ENCODE measurements at regions not wholly inside any gene's neighbourhood (a gene's known extent, or its start where the extent isn't known, plus 50 kb on each side); places are given as distances from the start of the nearest gene placed in this dataset.

GRCh38 chr5:44252545-44252944 is 136.7 kb downstream of the FGF10 start:
- ChIA-PET CTCF (no interaction called here), POLR2A (no interaction called here)
- Histone ChIP-seq H3K9me3 (ENCODE audit: control insufficient read depth in 1 of 2, insufficient read depth in 1 of 2, low read length in 2 of 2) (no peaks in the 10 kb centered on the region), H3K27me3 (ENCODE audit: control insufficient read depth in 1 of 2, insufficient read depth in 2 of 2, low read length in 2 of 2) (no peaks in the 10 kb centered on the region), H3K27ac (ENCODE audit: low read depth in 1 of 2, low read length in 2 of 2) (no peak overlapping the region), H3K36me3 (ENCODE audit: insufficient read depth, low read length) (no peaks in the 10 kb centered on the region), H3K4me3 (ENCODE audit: low read length) (no peak overlapping the region), H3K4me1 (ENCODE audit: insufficient read depth, low read length) (no peaks in the 10 kb centered on the region)
- no peaks in the 10 kb centered on the region for H3K27me3 Mint-ChIP-seq
- no peak overlapping the region for H3K27ac Mint-ChIP-seq
- no peak for TF ChIP-seq CTCF (IDR thresholded peaks at IDR 0.05)
- DNase-seq (no peak), ATAC-seq (ENCODE audit: poor library complexity) (no peak)
- intact Hi-C loops (cut with DNase I, micrococcal nuclease): no loop called here
- no peaks in the 10 kb centered on the region for H3K4me1 Mint-ChIP-seq (ENCODE audit: low read depth)
- H3K36me3 Mint-ChIP-seq (ENCODE audit: low read depth): no peaks in the 10 kb centered on the region
- no peak overlapping the region for H3K4me3 Mint-ChIP-seq
- H3K9me3 Mint-ChIP-seq: peaks cover 3% of the 10 kb centered on the region

- H3K4me3 ChIP-seq (ENCODE audit: low read length): no peak overlapping the region
- peaks cover 0 to 4% of the 10 kb centered on the region in 2 experiments for H3K9me3 ChIP-seq (ENCODE audit: control insufficient read depth in 1 of 2, insufficient read depth in 1 of 2, low read length in 2 of 2)
- Mint-ChIP-seq H3K36me3 (ENCODE audit: low read depth) (no peaks in the 10 kb centered on the region), H3K27ac (no peak overlapping the region), H3K4me3 (no peak overlapping the region), H3K27me3 (no peaks in the 10 kb centered on the region), H3K9me3 (peaks cover 8% of the 10 kb centered on the region), H3K4me1 (ENCODE audit: low read depth) (no peaks in the 10 kb centered on the region)
- H3K36me3 ChIP-seq (ENCODE audit: insufficient read depth, low read length): no peaks in the 10 kb centered on the region
- TF ChIP-seq CTCF (IDR thresholded peaks at IDR 0.05): no peak
- no peak for ATAC-seq (ENCODE audit: poor library complexity)
- H3K27me3 ChIP-seq (ENCODE audit: control insufficient read depth in 1 of 2, insufficient read depth in 2 of 2, low read length in 2 of 2): no peaks in the 10 kb centered on the region
- ChIA-PET POLR2A (no interaction called here), CTCF (no interaction called here)
- no peak for DNase-seq
- intact Hi-C loops (cut with DNase I, micrococcal nuclease): no loop called here
- H3K4me1 ChIP-seq (ENCODE audit: insufficient read depth, low read length): no peaks in the 10 kb centered on the region
- no peak overlapping the region for H3K27ac ChIP-seq (ENCODE audit: low read depth in 1 of 2, low read length in 2 of 2)
Observed at GRCh38 chr5:44246986-44247385, 142.2 kb downstream of the FGF10 start.

GRCh38 chr5:44245935-44246334 is 143.3 kb downstream of the FGF10 start:
- no peaks in the 10 kb centered on the region for H3K4me1 Mint-ChIP-seq (ENCODE audit: low read depth)
- no peak overlapping the region for H3K27ac Mint-ChIP-seq
- no peak for TF ChIP-seq CTCF (IDR thresholded peaks at IDR 0.05)
- Histone ChIP-seq H3K36me3 (ENCODE audit: insufficient read depth, low read length) (no peaks in the 10 kb centered on the region), H3K4me1 (ENCODE audit: insufficient read depth, low read length) (no peaks in the 10 kb centered on the region), H3K4me3 (ENCODE audit: low read length) (no peak overlapping the region), H3K27ac (ENCODE audit: low read depth in 1 of 2, low read length in 2 of 2) (no peak overlapping the region), H3K9me3 (ENCODE audit: control insufficient read depth in 1 of 2, insufficient read depth in 1 of 2, low read length in 2 of 2) (peaks cover 0 to 4% of the 10 kb centered on the region in 2 experiments), H3K27me3 (ENCODE audit: control insufficient read depth in 1 of 2, insufficient read depth in 2 of 2, low read length in 2 of 2) (no peaks in the 10 kb centered on the region)
- POLR2A ChIA-PET: no interaction called here
- intact Hi-C loops (cut with DNase I, micrococcal nuclease): no loop called here
- no peak for ATAC-seq (ENCODE audit: poor library complexity)
- CTCF ChIA-PET: no interaction called here
- peaks cover 8% of the 10 kb centered on the region for H3K9me3 Mint-ChIP-seq
- no peaks in the 10 kb centered on the region for H3K27me3 Mint-ChIP-seq
- DNase-seq: no peak
- H3K36me3 Mint-ChIP-seq (ENCODE audit: low read depth): no peaks in the 10 kb centered on the region
- no peak overlapping the region for H3K4me3 Mint-ChIP-seq
